ENCODE measurements at regions not wholly inside any gene's neighbourhood (a gene's known extent, or its start where the extent isn't known, plus 50 kb on each side); places are given as distances from the start of the nearest gene placed in this dataset.
A peak's percentile ranks its signal among the peaks of the same experiment; 100 is the strongest.

- Mint-ChIP-seq H3K4me3 (no peak overlapping the region), H3K27me3 (ENCODE audit: low read depth) (peaks cover 5% of the 10 kb centered on the region), H3K4me1 (peaks cover 31% of the 10 kb centered on the region), H3K27ac (ENCODE audit: unreplicated experiment) (no peak overlapping the region), H3K9me3 (peaks cover 2% of the 10 kb centered on the region), H3K36me3 (ENCODE audit: low read depth) (no peaks in the 10 kb centered on the region)
- peak; percentile 57 for TF ChIP-seq CTCF (conservative IDR thresholded peaks at IDR 0.05)
- peak; percentile 34 for DNase-seq (ENCODE audit: low read depth, low spot score)
Measured at GRCh38 chr3:127374086-127375010, 86.5 kb upstream of the PRR20G start.

- Mint-ChIP-seq H3K4me1 (peaks cover 31% of the 10 kb centered on the region), H3K27me3 (ENCODE audit: low read depth) (peaks cover 5% of the 10 kb centered on the region), H3K36me3 (ENCODE audit: low read depth) (no peaks in the 10 kb centered on the region), H3K9me3 (peaks cover 2% of the 10 kb centered on the region), H3K27ac (ENCODE audit: unreplicated experiment) (no peak overlapping the region), H3K4me3 (no peak overlapping the region)
- DNase-seq (ENCODE audit: low read depth, low spot score): no peak
- TF ChIP-seq CTCF (conservative IDR thresholded peaks at IDR 0.05): no peak
Measured at GRCh38 chr3:127373441-127374085, 85.7 kb upstream of the PRR20G start.

GRCh38 chr3:127371846-127372245 is 84.0 kb upstream of the PRR20G start:
- Mint-ChIP-seq H3K4me3 (no peak overlapping the region), H3K27me3 (ENCODE audit: low read depth) (peaks cover 5% of the 10 kb centered on the region), H3K4me1 (peaks cover 35% of the 10 kb centered on the region)

GRCh38 chr3:127371334-127371733 is 83.5 kb upstream of the PRR20G start:
- Mint-ChIP-seq H3K9me3 (peaks cover 2% of the 10 kb centered on the region), H3K4me1 (peaks cover 32% of the 10 kb centered on the region), H3K4me3 (no peak overlapping the region), H3K27ac (ENCODE audit: unreplicated experiment) (peak overlapping the region; percentile 44), H3K27me3 (ENCODE audit: low read depth) (peaks cover 5% of the 10 kb centered on the region), H3K36me3 (ENCODE audit: low read depth) (no peaks in the 10 kb centered on the region)
- TF ChIP-seq CTCF (conservative IDR thresholded peaks at IDR 0.05): no peak
- no peak for DNase-seq (ENCODE audit: low read depth, low spot score)

More at GRCh38 chr3:127371846-127372245, 84.0 kb upstream of the PRR20G start:
- no peak for DNase-seq (ENCODE audit: low read depth, low spot score)
- TF ChIP-seq CTCF (conservative IDR thresholded peaks at IDR 0.05): no peak
- peak overlapping the region; percentile 83 for H3K27ac Mint-ChIP-seq (ENCODE audit: unreplicated experiment)
- no peaks in the 10 kb centered on the region for H3K36me3 Mint-ChIP-seq (ENCODE audit: low read depth)
- peaks cover 2% of the 10 kb centered on the region for H3K9me3 Mint-ChIP-seq

- Mint-ChIP-seq H3K36me3 (ENCODE audit: low read depth) (no peaks in the 10 kb centered on the region), H3K27me3 (ENCODE audit: low read depth) (peaks cover 5% of the 10 kb centered on the region), H3K4me1 (peaks cover 28% of the 10 kb centered on the region), H3K4me3 (no peak overlapping the region), H3K27ac (ENCODE audit: unreplicated experiment) (no peak overlapping the region), H3K9me3 (no peaks in the 10 kb centered on the region)
- TF ChIP-seq CTCF (conservative IDR thresholded peaks at IDR 0.05): no peak
- no peak for DNase-seq (ENCODE audit: low read depth, low spot score)
Measured at GRCh38 chr3:127370906-127371305, 83.1 kb upstream of the PRR20G start.
